Caco-2 (cell line): ENCODE measurements at regions not wholly inside any gene's neighbourhood (a gene's known extent, or its start where the extent isn't known, plus 50 kb on each side); places are given as distances from the start of the nearest gene placed in this dataset.

Experiments used
- BruUV-seq: library from RNA; stranded (reverse); fragments of 400-500 nt; replicated peaks from 2 replicates; lab custom pipeline; 2021; lab: Mats Ljungman, UMichigan
- CTCF ChIA-PET: fragments of 300-600 bp; sonication (Branson Sonifier 250); formaldehyde crosslinking; loops from one replicate; lab custom pipeline; 2022; ENCODE audit warnings: antibody characterized with exemption; lab: Charles Lee
- POLR2A ChIA-PET: fragments of 300-600 bp; sonication (Branson Sonifier 250); formaldehyde crosslinking; loops from one replicate; lab custom pipeline; 2022; ENCODE audit warnings: antibody characterized with exemption; lab: Charles Lee
- DNase-seq, 2 experiments: peaks; one replicate each; pipeline versions ENCODE4 v3.0.0 to v3.0.0-alpha.2; 2020 to 2022
- H3K27me3 ChIP-seq: replicated peaks from 2 replicates; pipeline ENCODE4 v1.6.0; 2011; ENCODE audit warnings: low read length; ENCODE audit not compliant: control insufficient read depth, insufficient read depth
- H3K36me3 ChIP-seq: 2 replicates; pipeline ENCODE4 v1.5.1; 2011; ENCODE audit warnings: low read length; ENCODE audit not compliant: control insufficient read depth, insufficient read depth
- H3K4me1 ChIP-seq: fragments of 250-450 bp; sonication (Bioruptor Pico); 2 replicates; pipeline ENCODE4 v1.5.1; 2020; ENCODE audit warnings: mild to moderate bottlenecking
- H3K4me3 ChIP-seq: 2 replicates; pipeline ENCODE4 v1.5.1; 2011; ENCODE audit warnings: low read depth, mild to moderate bottlenecking, control low read depth, low read length
- H3K9me3 ChIP-seq: fragments of 250-450 bp; sonication (Bioruptor Pico); 2 replicates; pipeline ENCODE4 v1.5.1; 2020; ENCODE audit warnings: mild to moderate bottlenecking, moderate library complexity
- H3K27ac Mint-ChIP-seq: one replicate; pipeline ENCODE4 v1.8.0; 2022; ENCODE audit warnings: mixed read lengths; ENCODE audit not compliant: unreplicated experiment
- H3K27me3 Mint-ChIP-seq: one replicate; pipeline ENCODE4 v1.8.0; 2022; ENCODE audit warnings: mixed read lengths; ENCODE audit not compliant: insufficient read depth, unreplicated experiment
- H3K36me3 Mint-ChIP-seq: one replicate; pipeline ENCODE4 v1.8.0; 2022; ENCODE audit warnings: mild to moderate bottlenecking, mixed read lengths; ENCODE audit not compliant: insufficient read depth, unreplicated experiment
- H3K4me1 Mint-ChIP-seq: one replicate; pipeline ENCODE4 v1.8.0; 2022; ENCODE audit warnings: low read depth, mixed read lengths; ENCODE audit not compliant: unreplicated experiment
- H3K4me3 Mint-ChIP-seq: one replicate; pipeline ENCODE4 v1.8.0; 2022; ENCODE audit warnings: mild to moderate bottlenecking, moderate library complexity, mixed read lengths; ENCODE audit not compliant: unreplicated experiment
- H3K9me3 Mint-ChIP-seq: one replicate; pipeline ENCODE4 v1.8.0; 2022; ENCODE audit warnings: mixed read lengths; ENCODE audit not compliant: unreplicated experiment
- CTCF ChIP-seq, 2 experiments: fragments of 200-600 bp in 1 of 2; IDR thresholded peaks; 1 replicate in 1 of 2; 2 replicates in 1 of 2; pipeline versions ENCODE4 v1.5.1 to v1.8.0; 2011 to 2022; ENCODE audit warnings: antibody characterized with exemption in 1 of 2, control low read depth in 1 of 2, inconsistent platforms in 1 of 2, low read depth in 1 of 2, low read length in 1 of 2, mild to moderate bottlenecking in 1 of 2, moderate library complexity in 1 of 2; ENCODE audit not compliant: insufficient read depth in 1 of 2, severe bottlenecking in 1 of 2, unreplicated experiment in 1 of 2
- intact Hi-C: fragments of 100-400 bp; cut with micrococcal nuclease; formaldehyde crosslinking; loops from one replicate; pipeline ENCODE4 v1.10.0; 2022; ENCODE audit not compliant: unreplicated experiment

- H3K27me3 Mint-ChIP-seq = peaks cover 2% of the 10 kb centered on the region
- ChIA-PET CTCF (no interaction called here), POLR2A (no interaction called here)
- no peak overlapping the region for H3K27ac Mint-ChIP-seq
- no peak for TF ChIP-seq CTCF (IDR thresholded peaks at IDR 0.05; ENCODE audit: insufficient read depth in 1 of 2, low read depth in 1 of 2, low read length in 1 of 2, severe bottlenecking in 1 of 2, unreplicated experiment in 1 of 2)
- Histone ChIP-seq H3K4me1 (no peaks in the 10 kb centered on the region), H3K9me3 (no peaks in the 10 kb centered on the region; the same call in 1 of the 2 replicates), H3K4me3 (no peak overlapping the region), H3K27me3 (no peaks in the 10 kb centered on the region), H3K36me3 (no peaks in the 10 kb centered on the region)
- H3K4me1 Mint-ChIP-seq = no peaks in the 10 kb centered on the region
- BruUV-seq = no TSS peak
- no peaks in the 10 kb centered on the region for H3K36me3 Mint-ChIP-seq
- H3K4me3 Mint-ChIP-seq = no peak overlapping the region
- intact Hi-C loops = no loop called here
- peaks cover 18% of the 10 kb centered on the region for H3K9me3 Mint-ChIP-seq
- no peak for DNase-seq
These were observed 89.5 kb upstream of the ALKAL2 start for GRCh38 chr2:377414-377813.

- Mint-ChIP-seq H3K36me3 (no peaks in the 10 kb centered on the region), H3K9me3 (peaks cover 25% of the 10 kb centered on the region), H3K27ac (no peak overlapping the region), H3K27me3 (peaks cover 2% of the 10 kb centered on the region), H3K4me1 (no peaks in the 10 kb centered on the region), H3K4me3 (no peak overlapping the region)
- ChIA-PET CTCF (no interaction called here), POLR2A (no interaction called here)
- BruUV-seq = no TSS peak
- intact Hi-C loops = no loop called here
- Histone ChIP-seq H3K36me3 (no peaks in the 10 kb centered on the region), H3K9me3 (no peaks in the 10 kb centered on the region; the same call in 1 of the 2 replicates), H3K27me3 (no peaks in the 10 kb centered on the region), H3K4me3 (no peak overlapping the region), H3K4me1 (no peaks in the 10 kb centered on the region)
- TF ChIP-seq CTCF (IDR thresholded peaks at IDR 0.05; ENCODE audit: insufficient read depth in 1 of 2, low read depth in 1 of 2, low read length in 1 of 2, severe bottlenecking in 1 of 2, unreplicated experiment in 1 of 2) = no peak
- no peak for DNase-seq
These were observed 88.0 kb upstream of the ALKAL2 start for GRCh38 chr2:375956-376307.

- H3K27me3 Mint-ChIP-seq = peaks cover 2% of the 10 kb centered on the region
- Histone ChIP-seq H3K36me3 (no peaks in the 10 kb centered on the region), H3K9me3 (no peaks in the 10 kb centered on the region; the same call in 1 of the 2 replicates), H3K27me3 (no peaks in the 10 kb centered on the region), H3K4me1 (no peaks in the 10 kb centered on the region), H3K4me3 (no peak overlapping the region)
- no peak for DNase-seq
- ChIA-PET CTCF (no interaction called here), POLR2A (no interaction called here)
- no peak overlapping the region for H3K27ac Mint-ChIP-seq
- H3K36me3 Mint-ChIP-seq = no peaks in the 10 kb centered on the region
- no peak for TF ChIP-seq CTCF (IDR thresholded peaks at IDR 0.05; ENCODE audit: insufficient read depth in 1 of 2, low read depth in 1 of 2, low read length in 1 of 2, severe bottlenecking in 1 of 2, unreplicated experiment in 1 of 2)
- no peak overlapping the region for H3K4me3 Mint-ChIP-seq
- intact Hi-C loops = no loop called here
- H3K9me3 Mint-ChIP-seq = peaks cover 29% of the 10 kb centered on the region
- no TSS peak for BruUV-seq
- H3K4me1 Mint-ChIP-seq = no peaks in the 10 kb centered on the region
These were observed 87.5 kb upstream of the ALKAL2 start for GRCh38 chr2:375270-375955.
